ENCODE measurements at regions not wholly inside any gene's neighbourhood (a gene's known extent, or its start where the extent isn't known, plus 50 kb on each side); places are given as distances from the start of the nearest gene placed in this dataset.

DNA sequence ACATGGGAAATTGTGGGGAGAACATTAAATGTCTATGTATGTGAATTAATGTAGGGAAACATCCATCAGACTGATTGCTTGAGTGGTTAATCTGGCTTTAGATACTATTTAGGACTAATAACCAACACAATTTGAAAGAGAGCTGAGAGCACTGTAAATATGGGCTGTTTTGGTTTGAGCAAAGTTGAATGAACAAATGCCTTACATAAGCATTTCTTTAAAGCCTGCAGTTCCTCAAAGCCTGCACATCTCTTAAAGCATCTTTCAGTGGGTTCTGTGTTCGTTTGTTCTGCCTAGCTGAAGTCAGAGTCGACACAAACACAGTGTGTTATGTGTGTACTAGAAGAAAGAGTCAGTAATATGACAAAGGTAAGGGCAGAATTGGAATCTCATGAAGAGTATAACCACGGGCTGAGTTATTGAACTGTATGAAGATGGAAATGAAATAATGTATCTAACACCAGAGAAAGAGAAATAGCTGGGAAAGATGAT, 350.0 kb downstream of the SIPA1L2 start:
- TF ChIP-seq, protein P1, sequence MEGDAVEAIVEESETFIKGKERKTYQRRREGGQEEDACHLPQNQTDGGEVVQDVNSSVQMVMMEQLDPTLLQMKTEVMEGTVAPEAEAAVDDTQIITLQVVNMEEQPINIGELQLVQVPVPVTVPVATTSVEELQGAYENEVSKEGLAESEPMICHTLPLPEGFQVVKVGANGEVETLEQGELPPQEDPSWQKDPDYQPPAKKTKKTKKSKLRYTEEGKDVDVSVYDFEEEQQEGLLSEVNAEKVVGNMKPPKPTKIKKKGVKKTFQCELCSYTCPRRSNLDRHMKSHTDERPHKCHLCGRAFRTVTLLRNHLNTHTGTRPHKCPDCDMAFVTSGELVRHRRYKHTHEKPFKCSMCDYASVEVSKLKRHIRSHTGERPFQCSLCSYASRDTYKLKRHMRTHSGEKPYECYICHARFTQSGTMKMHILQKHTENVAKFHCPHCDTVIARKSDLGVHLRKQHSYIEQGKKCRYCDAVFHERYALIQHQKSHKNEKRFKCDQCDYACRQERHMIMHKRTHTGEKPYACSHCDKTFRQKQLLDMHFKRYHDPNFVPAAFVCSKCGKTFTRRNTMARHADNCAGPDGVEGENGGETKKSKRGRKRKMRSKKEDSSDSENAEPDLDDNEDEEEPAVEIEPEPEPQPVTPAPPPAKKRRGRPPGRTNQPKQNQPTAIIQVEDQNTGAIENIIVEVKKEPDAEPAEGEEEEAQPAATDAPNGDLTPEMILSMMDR (IDR thresholded peaks at IDR 0.05; ENCODE audit: low read depth, low read length) = no peak
- H3K4me3 ChIP-seq (ENCODE audit: low read depth, low read length) = no peak overlapping the region

DNA sequence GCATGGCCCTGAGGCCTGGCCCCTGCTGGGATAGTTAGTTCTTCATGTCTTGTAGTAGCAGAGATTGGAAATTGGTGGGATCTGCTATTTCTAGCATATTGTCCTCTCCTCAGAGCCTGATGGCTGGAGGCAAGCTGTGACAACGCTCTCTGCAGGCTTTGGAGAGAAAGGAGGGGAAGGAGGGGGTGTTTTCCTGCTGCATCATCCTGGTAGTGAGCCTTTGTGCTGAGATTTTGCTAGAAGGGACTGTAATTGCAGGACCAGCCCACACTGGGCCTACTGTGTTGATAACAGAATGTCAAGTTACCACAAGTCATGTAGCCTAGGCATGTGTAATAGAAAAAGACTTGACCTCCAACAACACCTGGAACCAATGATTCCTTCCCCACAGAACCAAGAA, 351.0 kb downstream of the SIPA1L2 start:
- TF ChIP-seq, protein P1 (IDR thresholded peaks at IDR 0.05; ENCODE audit: low read depth, low read length) = no peak
- H3K4me3 ChIP-seq (ENCODE audit: low read depth, low read length) = no peak overlapping the region

DNA sequence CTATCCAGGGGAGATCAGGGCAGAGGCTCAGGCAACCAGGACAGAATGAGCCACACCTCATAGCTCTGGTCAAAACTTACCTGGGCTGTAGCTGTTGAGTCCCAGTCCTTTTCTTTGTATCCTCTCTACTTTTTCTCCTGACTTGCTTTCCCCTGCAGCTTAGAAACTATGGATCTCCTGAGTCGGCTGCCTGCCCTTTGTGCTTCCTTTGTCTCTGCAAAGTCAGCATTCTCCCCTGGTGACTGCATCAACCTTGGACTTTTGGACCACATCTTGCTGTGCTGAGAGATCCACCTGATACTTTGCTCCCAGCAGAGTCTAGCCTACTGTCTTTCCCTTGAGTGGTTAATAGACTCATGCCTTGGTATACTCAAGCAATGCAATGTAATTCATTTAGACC, 353.3 kb downstream of the SIPA1L2 start:
- TF ChIP-seq, protein P1 (IDR thresholded peaks at IDR 0.05; ENCODE audit: low read depth, low read length) = no peak
- no peak overlapping the region for H3K4me3 ChIP-seq (ENCODE audit: low read depth, low read length)

DNA sequence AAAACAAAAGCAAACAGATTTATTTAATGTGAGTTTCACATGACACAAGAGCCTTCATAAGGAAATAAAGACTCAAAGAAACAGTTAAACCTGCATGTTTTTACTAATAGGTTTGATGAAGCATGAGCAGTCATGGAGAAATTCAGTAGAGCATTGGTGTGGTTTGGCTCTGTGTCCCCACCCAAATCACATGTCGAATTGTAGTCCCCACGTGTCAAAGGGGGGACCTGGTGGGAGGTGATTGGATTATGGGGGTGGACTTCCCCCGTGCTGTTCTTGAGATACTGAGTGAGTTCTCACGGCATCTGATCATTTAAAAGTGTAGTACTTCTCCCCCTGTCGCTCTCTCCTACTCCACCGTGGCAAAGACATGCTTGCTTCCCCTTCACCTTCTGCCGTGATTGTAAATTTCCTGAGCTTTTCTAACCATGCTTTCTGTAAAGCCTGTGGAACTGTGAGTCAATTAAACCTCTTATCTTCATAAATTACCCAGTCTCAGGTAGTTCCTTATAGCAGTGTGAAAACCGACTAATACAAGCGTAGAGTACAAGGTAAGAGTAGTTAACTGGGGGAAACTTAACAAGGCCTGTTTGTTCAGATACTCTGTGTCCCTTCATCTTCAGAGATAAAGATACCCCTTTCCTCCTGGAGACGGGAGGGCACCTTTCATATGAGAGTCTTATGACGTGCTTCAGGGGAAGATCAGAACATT, 354.8 kb downstream of the SIPA1L2 start:
- TF ChIP-seq, protein P1 (IDR thresholded peaks at IDR 0.05; ENCODE audit: low read depth, low read length) = no peak
- no peak overlapping the region for H3K4me3 ChIP-seq (ENCODE audit: low read depth, low read length)

DNA sequence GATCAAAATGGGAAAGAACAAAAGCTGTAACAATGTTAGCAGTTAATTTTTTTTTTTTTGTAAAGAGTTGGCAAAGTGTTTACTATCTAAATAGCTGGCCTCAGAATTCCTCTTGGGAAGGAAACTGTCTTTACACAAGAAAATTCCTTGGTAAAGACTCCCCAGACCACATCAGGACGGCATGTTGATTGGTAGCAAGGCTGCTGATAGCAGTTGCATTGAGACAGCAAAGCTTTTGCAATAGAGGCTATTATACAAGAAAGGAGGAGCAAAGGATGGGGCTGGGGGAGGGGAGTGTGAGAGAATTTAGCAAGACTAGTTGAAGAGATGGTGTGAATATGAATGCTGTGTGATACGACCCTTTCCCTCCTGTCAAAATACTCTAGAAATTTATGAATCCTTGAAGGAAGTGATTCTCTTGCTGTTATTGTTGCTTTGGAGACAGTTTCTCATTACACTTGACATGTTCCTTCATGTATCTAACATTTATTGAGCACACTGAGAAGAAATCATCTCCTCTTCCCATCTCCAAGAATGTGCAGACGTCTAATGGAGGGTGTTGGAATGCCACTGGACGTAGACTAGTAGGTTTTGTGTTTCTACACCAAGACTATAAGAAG, 355.6 kb downstream of the SIPA1L2 start:
- no peak overlapping the region for H3K4me3 ChIP-seq (ENCODE audit: low read depth, low read length)
- TF ChIP-seq, protein P1 (IDR thresholded peaks at IDR 0.05; ENCODE audit: low read depth, low read length) = no peak

DNA sequence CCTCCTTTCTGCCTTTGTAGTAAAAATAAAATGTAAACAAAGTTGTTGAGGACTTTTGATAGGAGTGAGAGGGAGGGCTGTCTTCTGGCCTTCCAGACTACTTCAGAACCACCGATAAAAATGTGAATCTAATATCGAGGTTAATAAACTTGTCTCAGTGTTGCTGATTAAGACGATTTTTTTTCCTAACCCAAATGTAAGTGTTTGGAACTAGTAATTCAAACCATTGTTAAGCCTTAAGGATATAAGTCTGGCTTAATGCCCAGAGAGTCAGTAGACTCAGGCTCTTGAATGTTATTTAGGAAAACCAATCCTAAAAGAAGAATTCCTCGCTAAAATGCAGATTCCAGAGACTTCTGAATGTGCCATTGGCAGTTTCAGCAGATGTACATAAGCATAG, 356.9 kb downstream of the SIPA1L2 start:
- no peak overlapping the region for H3K4me3 ChIP-seq (ENCODE audit: low read depth, low read length)
- TF ChIP-seq, protein P1 (IDR thresholded peaks at IDR 0.05; ENCODE audit: low read depth, low read length) = no peak

DNA sequence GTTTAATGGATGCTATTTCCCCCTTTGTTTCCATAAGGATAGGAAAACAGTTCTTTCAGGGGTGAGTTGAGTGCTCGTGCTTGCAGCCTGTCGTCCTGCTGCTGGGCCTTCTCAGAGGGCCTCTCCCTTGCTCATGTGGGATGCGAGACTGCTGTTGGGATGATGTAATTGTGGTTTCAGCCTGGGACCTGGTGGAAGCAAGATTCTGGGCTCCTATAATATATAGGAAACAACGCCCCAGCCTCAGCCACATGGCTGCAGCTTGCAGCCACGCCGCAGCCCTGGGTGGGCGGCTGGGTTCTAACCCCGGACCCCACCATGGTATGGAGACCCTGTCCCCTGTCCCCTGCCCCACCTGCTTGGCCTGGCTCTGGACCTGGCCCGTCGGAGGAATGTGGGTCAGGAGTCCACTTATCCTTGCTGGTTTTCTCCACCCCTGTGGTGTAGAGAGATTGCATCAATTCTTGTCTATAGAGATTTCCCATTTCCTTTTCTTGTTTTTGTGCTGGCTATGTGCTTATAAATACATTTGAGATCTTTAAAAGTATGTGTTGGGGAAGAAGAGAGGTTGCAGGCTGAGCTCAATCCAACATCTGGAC, 357.8 kb downstream of the SIPA1L2 start:
- TF ChIP-seq, protein P1 (IDR thresholded peaks at IDR 0.05; ENCODE audit: low read depth, low read length) = no peak
- no peak overlapping the region for H3K4me3 ChIP-seq (ENCODE audit: low read depth, low read length)

All from WI38 (cell line).